Neuronal stem cell (in vitro differentiated cells): ENCODE measurements at regions not wholly inside any gene's neighbourhood (a gene's known extent, or its start where the extent isn't known, plus 50 kb on each side); places are given as distances from the start of the nearest gene placed in this dataset.

Experiments used
- DNase-seq: peaks from one replicate; pipeline ENCODE4 v3.0.0-alpha.2; 2013; ENCODE audit warnings: low spot score
- H2AFZ ChIP-seq: one replicate; pipeline ENCODE4 v1.6.1; 2013; ENCODE audit warnings: mild to moderate bottlenecking, low read length, inconsistent platforms
- H2AK5ac ChIP-seq: 2 replicates; pipeline ENCODE4 v1.6.1; 2013; ENCODE audit warnings: low read depth, mild to moderate bottlenecking, inconsistent platforms, low read length, moderate library complexity, mixed read lengths
- H2BK120ac ChIP-seq: 2 replicates; pipeline ENCODE4 v1.6.1; 2013; ENCODE audit warnings: low read depth, mild to moderate bottlenecking, inconsistent platforms, low read length, moderate library complexity, mixed read lengths
- H2BK12ac ChIP-seq: one replicate; pipeline ENCODE4 v1.6.1; 2013; ENCODE audit warnings: low read length, inconsistent platforms
- H2BK15ac ChIP-seq: 2 replicates; pipeline ENCODE4 v1.6.1; 2013; ENCODE audit warnings: mild to moderate bottlenecking, low read length, inconsistent platforms, mixed read lengths
- H2BK5ac ChIP-seq: one replicate; pipeline ENCODE4 v1.6.1; 2013; ENCODE audit warnings: inconsistent platforms, mild to moderate bottlenecking, low read length, moderate library complexity
- H3K14ac ChIP-seq: one replicate; pipeline ENCODE4 v1.6.1; 2013; ENCODE audit warnings: low read length, inconsistent platforms
- H3K18ac ChIP-seq: 2 replicates; pipeline ENCODE4 v1.6.1; 2013; ENCODE audit warnings: low read length, inconsistent platforms
- H3K23ac ChIP-seq: 2 replicates; pipeline ENCODE4 v1.6.1; 2013; ENCODE audit warnings: low read depth, mild to moderate bottlenecking, mixed read lengths, low read length, inconsistent platforms; ENCODE audit not compliant: poor library complexity
- H3K27ac ChIP-seq: replicated peaks from 3 replicates; pipeline ENCODE4 v1.5.1; 2013; ENCODE audit warnings: low read length, inconsistent platforms
- H3K27me3 ChIP-seq, 3 experiments: 2 replicates each; pipeline ENCODE4 v1.6.1; 2013; ENCODE audit warnings: low read length in 3 of 3, mild to moderate bottlenecking in 2 of 3, inconsistent platforms in 1 of 3, low read depth in 1 of 3, mixed read lengths in 1 of 3, moderate library complexity in 1 of 3; ENCODE audit not compliant: control insufficient read depth in 3 of 3, insufficient read depth in 3 of 3
- H3K36me3 ChIP-seq, 2 donors: replicated peaks in 1 of 2; 2 replicates each; pipeline ENCODE4 v1.6.1; 2013; ENCODE audit warnings: low read length in 2 of 2; ENCODE audit not compliant: control insufficient read depth in 2 of 2, insufficient read depth in 2 of 2
- H3K4ac ChIP-seq: 2 replicates; pipeline ENCODE4 v1.6.1; 2013; ENCODE audit warnings: inconsistent platforms, mild to moderate bottlenecking, low read length, moderate library complexity
- H3K4me1 ChIP-seq, 2 donors: 1 replicate in 1 of 2; 2 replicates in 1 of 2; pipeline ENCODE4 v1.6.1; 2013; ENCODE audit warnings: low read length in 2 of 2, low read depth in 1 of 2; ENCODE audit not compliant: control insufficient read depth in 2 of 2, insufficient read depth in 1 of 2
- H3K4me2 ChIP-seq: one replicate; pipeline ENCODE4 v1.6.1; 2013; ENCODE audit warnings: mild to moderate bottlenecking, low read length, inconsistent platforms; ENCODE audit not compliant: insufficient read depth, poor library complexity, severe bottlenecking
- H3K4me3 ChIP-seq, 2 donors: 2 replicates each; pipeline ENCODE4 v1.5.1; 2013; ENCODE audit warnings: low read length in 2 of 2, mild to moderate bottlenecking in 2 of 2, inconsistent platforms in 1 of 2, moderate library complexity in 1 of 2
- H3K79me1 ChIP-seq: one replicate; pipeline ENCODE4 v1.6.1; 2013; ENCODE audit warnings: low read depth, mild to moderate bottlenecking, inconsistent platforms, low read length, moderate library complexity
- H3K9ac ChIP-seq: one replicate; pipeline ENCODE4 v1.6.1; 2013; ENCODE audit warnings: mild to moderate bottlenecking, low read depth, low read length, inconsistent platforms; ENCODE audit not compliant: poor library complexity
- H3K9me3 ChIP-seq, 2 donors: replicated peaks in 1 of 2; 2 replicates each; pipeline versions ENCODE3 to v1.6.1; 2013; ENCODE audit warnings: low read length in 2 of 2, mild to moderate bottlenecking in 2 of 2, inconsistent platforms in 1 of 2, low read depth in 1 of 2, mixed read lengths in 1 of 2, moderate library complexity in 1 of 2; ENCODE audit not compliant: control insufficient read depth in 2 of 2, insufficient read depth in 1 of 2
- H4K8ac ChIP-seq: one replicate; pipeline ENCODE4 v1.6.1; 2013; ENCODE audit warnings: low read depth, mild to moderate bottlenecking, inconsistent platforms, low read length, moderate library complexity
- H4K91ac ChIP-seq: one replicate; pipeline ENCODE4 v1.6.1; 2013; ENCODE audit warnings: low read length, low read depth, mild to moderate bottlenecking, inconsistent platforms; ENCODE audit not compliant: poor library complexity
- WGBS, 2 donors: extraction: QIAGEN DNeasy Blood & Tissue Kit; methylation state at CpG; one replicate each; pipeline ENCODE4 v1.1.7; 2013; ENCODE audit warnings: missing lambda C conversion rate in 2 of 2, mixed read lengths in 1 of 2; ENCODE audit not compliant: insufficient read length in 2 of 2, insufficient replicate concordance in 1 of 2; ENCODE audit errors: extremely low coverage in 2 of 2; 5-methylcytosine and 5-hydroxymethylcytosine counted together

- Histone ChIP-seq H3K4ac (no peak overlapping the region), H2BK12ac (no peak overlapping the region), H3K14ac (no peak overlapping the region), H2BK120ac (no peak overlapping the region), H3K9me3 (no peaks in the 10 kb centered on the region), H3K4me2 (no peak overlapping the region), H4K91ac (no peak overlapping the region), H4K8ac (no peak overlapping the region), H3K79me1 (no peaks in the 10 kb centered on the region), H2AFZ (no peak overlapping the region), H3K18ac (no peak overlapping the region), H3K9ac (no peak overlapping the region), H3K4me1 (peaks cover 0 to 2% of the 10 kb centered on the region in 2 donors), H2BK5ac (no peak overlapping the region), H3K36me3 (no peaks in the 10 kb centered on the region), H3K27me3 (no peaks in the 10 kb centered on the region), H3K4me3 (no peak overlapping the region), H3K27ac (no peak overlapping the region), H3K23ac (no peak overlapping the region), H2AK5ac (no peak overlapping the region), H2BK15ac (no peak overlapping the region)
- no peak for DNase-seq
- WGBS, 2 donors: no CpG with 5 or more reads among the region's 10 CpGs
Observed at GRCh38 chr11:131186629-131187101, 183.8 kb upstream of the NTM start.

- H2BK12ac ChIP-seq: no peak overlapping the region
- H3K4ac ChIP-seq: no peak overlapping the region
- H3K36me3 ChIP-seq: no peaks in the 10 kb centered on the region
- H3K9me3 ChIP-seq: no peaks in the 10 kb centered on the region
- H3K4me2 ChIP-seq: no peak overlapping the region
- peaks cover 0 to 3% (median 0%) of the 10 kb centered on the region in 3 experiments for H3K27me3 ChIP-seq
- no peak overlapping the region for H2AK5ac ChIP-seq
- H3K18ac ChIP-seq: no peak overlapping the region
- no peak overlapping the region for H2BK120ac ChIP-seq
- H3K9ac ChIP-seq: no peak overlapping the region
- H2BK15ac ChIP-seq: no peak overlapping the region
- H4K8ac ChIP-seq: no peak overlapping the region
- no peak overlapping the region for H2AFZ ChIP-seq
- no peak overlapping the region for H3K4me3 ChIP-seq
- H3K27ac ChIP-seq: no peak overlapping the region
- no peak overlapping the region for H3K14ac ChIP-seq
- WGBS, 2 donors: no CpG with 5 or more reads among the region's 5 CpGs
- H3K79me1 ChIP-seq: no peaks in the 10 kb centered on the region
- DNase-seq: no peak
- H3K23ac ChIP-seq: no peak overlapping the region
- no peak overlapping the region for H2BK5ac ChIP-seq
- H3K4me1 ChIP-seq: peaks cover 0 to 3% of the 10 kb centered on the region in 2 donors
- no peak overlapping the region for H4K91ac ChIP-seq
Observed at GRCh38 chr11:131190446-131190845, 180.0 kb upstream of the NTM start.

GRCh38 chr11:131191606-131192005 is 178.8 kb upstream of the NTM start:
- no peak overlapping the region for H4K8ac ChIP-seq
- H3K23ac ChIP-seq: no peak overlapping the region
- no peaks in the 10 kb centered on the region for H3K36me3 ChIP-seq
- H3K27ac ChIP-seq: no peak overlapping the region
- H3K18ac ChIP-seq: no peak overlapping the region
- H3K9ac ChIP-seq: no peak overlapping the region
- H2AFZ ChIP-seq: no peak overlapping the region
- H2AK5ac ChIP-seq: no peak overlapping the region
- no peak overlapping the region for H3K14ac ChIP-seq
- H3K4me3 ChIP-seq: no peak overlapping the region
- WGBS, 2 donors: no CpG with 5 or more reads among the region's 4 CpGs
- H3K27me3 ChIP-seq: peaks cover 0 to 4% (median 0%) of the 10 kb centered on the region in 3 experiments
- H3K4ac ChIP-seq: no peak overlapping the region
- no peak overlapping the region for H4K91ac ChIP-seq
- H2BK15ac ChIP-seq: no peak overlapping the region
- H3K4me2 ChIP-seq: no peak overlapping the region
- no peak overlapping the region for H2BK12ac ChIP-seq
- H3K9me3 ChIP-seq: no peaks in the 10 kb centered on the region
- DNase-seq: no peak
- peaks cover 0 to 1% of the 10 kb centered on the region in 2 donors for H3K4me1 ChIP-seq
- H3K79me1 ChIP-seq: no peaks in the 10 kb centered on the region
- no peak overlapping the region for H2BK120ac ChIP-seq
- no peak overlapping the region for H2BK5ac ChIP-seq

- H3K4me1 ChIP-seq: peaks cover 0 to 1% of the 10 kb centered on the region in 2 donors
- H2BK12ac ChIP-seq: no peak overlapping the region
- WGBS, 2 donors: no CpG with 5 or more reads among the region's 12 CpGs
- H3K18ac ChIP-seq: no peak overlapping the region
- no peak overlapping the region for H3K27ac ChIP-seq
- no peak overlapping the region for H3K9ac ChIP-seq
- H2BK15ac ChIP-seq: no peak overlapping the region
- H4K91ac ChIP-seq: no peak overlapping the region
- H4K8ac ChIP-seq: no peak overlapping the region
- H3K9me3 ChIP-seq: no peaks in the 10 kb centered on the region
- no peak overlapping the region for H3K23ac ChIP-seq
- H3K14ac ChIP-seq: no peak overlapping the region
- H3K36me3 ChIP-seq: no peaks in the 10 kb centered on the region
- no peak overlapping the region for H3K4me2 ChIP-seq
- no peak overlapping the region for H2BK5ac ChIP-seq
- H3K27me3 ChIP-seq: peaks cover 0 to 4% (median 0%) of the 10 kb centered on the region in 3 experiments
- DNase-seq: no peak
- H3K79me1 ChIP-seq: no peaks in the 10 kb centered on the region
- H3K4me3 ChIP-seq: no peak overlapping the region
- H3K4ac ChIP-seq: no peak overlapping the region
- H2BK120ac ChIP-seq: no peak overlapping the region
- no peak overlapping the region for H2AK5ac ChIP-seq
- H2AFZ ChIP-seq: no peak overlapping the region
Observed at GRCh38 chr11:131192628-131193027, 177.8 kb upstream of the NTM start.
